ENCODE measurements at regions not wholly inside any gene's neighbourhood (a gene's known extent, or its start where the extent isn't known, plus 50 kb on each side); places are given as distances from the start of the nearest gene placed in this dataset.

DNA sequence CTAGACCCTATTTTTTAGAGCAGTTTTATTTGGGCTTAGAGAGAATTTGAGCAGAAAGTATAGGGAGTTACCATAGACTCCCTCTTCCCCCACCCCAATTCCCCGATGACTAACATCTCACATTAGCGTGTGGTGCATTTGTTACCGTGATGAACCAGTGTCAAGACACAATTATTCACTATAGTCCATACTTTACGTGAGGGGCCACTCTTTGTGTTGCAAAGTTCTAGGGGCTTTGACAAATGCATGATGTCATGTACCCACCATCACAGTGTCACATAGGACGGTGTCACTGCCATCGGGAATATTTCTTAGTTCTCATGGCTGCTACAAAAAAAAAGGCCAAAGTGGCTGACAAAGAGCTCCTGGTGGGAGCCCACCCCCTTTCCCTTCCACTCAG is 119.1 kb downstream of the PHETA1 start:
- Mint-ChIP-seq H3K27me3 (ENCODE audit: unreplicated experiment) (peaks cover 2% of the 10 kb centered on the region), H3K36me3 (ENCODE audit: unreplicated experiment) (no peaks in the 10 kb centered on the region), H3K9me3 (ENCODE audit: unreplicated experiment) (peaks cover 5% of the 10 kb centered on the region), H3K27ac (ENCODE audit: unreplicated experiment) (no peak overlapping the region), H3K4me3 (ENCODE audit: unreplicated experiment) (no peak overlapping the region), H3K4me1 (ENCODE audit: unreplicated experiment) (no peaks in the 10 kb centered on the region)
- TF ChIP-seq CTCF (IDR thresholded peaks at IDR 0.05): no peak
- no peak for DNase-seq (ENCODE audit: extremely low spot score, unreplicated experiment)

- DNase-seq (ENCODE audit: extremely low spot score, unreplicated experiment): no peak
- no peak for TF ChIP-seq CTCF (IDR thresholded peaks at IDR 0.05)
- H3K27me3 Mint-ChIP-seq (ENCODE audit: unreplicated experiment): peaks cover 2% of the 10 kb centered on the region
- H3K4me3 Mint-ChIP-seq (ENCODE audit: unreplicated experiment): no peak overlapping the region
- H3K36me3 Mint-ChIP-seq (ENCODE audit: unreplicated experiment): no peaks in the 10 kb centered on the region
- no peaks in the 10 kb centered on the region for H3K4me1 Mint-ChIP-seq (ENCODE audit: unreplicated experiment)
- H3K9me3 Mint-ChIP-seq (ENCODE audit: unreplicated experiment): peaks cover 5% of the 10 kb centered on the region
- no peak overlapping the region for H3K27ac Mint-ChIP-seq (ENCODE audit: unreplicated experiment)
Measured at GRCh38 chr12:111249018-111249370, 119.9 kb downstream of the PHETA1 start.

DNA sequence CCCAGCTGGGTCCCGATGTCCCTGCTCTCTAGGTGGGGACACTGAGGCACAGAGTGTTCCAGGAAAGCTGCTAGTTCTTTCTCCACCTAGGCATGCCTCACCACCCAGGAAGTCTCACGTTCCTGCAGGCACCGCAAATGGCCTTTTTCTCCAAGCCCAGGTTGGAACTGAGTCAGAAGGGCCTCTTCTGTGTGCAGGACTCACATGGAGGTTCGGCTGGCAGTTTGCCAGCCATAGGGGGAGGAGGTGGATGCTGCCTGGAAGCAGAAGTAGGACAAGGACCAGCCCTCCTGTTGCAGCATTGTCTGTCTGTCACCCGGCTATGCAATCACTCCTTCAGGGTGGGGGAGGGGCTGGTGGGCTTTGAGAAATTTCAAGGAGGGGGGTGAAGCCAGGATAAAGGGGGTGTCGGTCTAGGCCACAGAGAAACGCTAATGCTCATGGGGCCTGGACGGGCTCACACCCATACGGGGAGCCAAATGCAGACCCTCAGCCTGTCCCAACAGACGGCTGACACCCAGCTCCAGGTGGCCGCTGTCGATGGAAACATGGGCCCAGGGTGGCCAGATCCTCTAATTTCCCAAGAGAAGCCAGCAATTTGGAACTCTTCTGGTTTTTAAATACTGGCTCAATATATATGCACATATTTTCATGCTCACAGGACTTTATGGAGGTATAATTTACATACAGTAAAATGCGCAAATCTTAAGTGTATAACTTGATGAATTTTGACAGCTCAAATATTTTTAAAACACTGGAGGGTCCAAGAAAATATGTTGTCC is 120.5 kb downstream of the PHETA1 start:
- H3K9me3 Mint-ChIP-seq (ENCODE audit: unreplicated experiment): peaks cover 5% of the 10 kb centered on the region
- H3K36me3 Mint-ChIP-seq (ENCODE audit: unreplicated experiment): no peaks in the 10 kb centered on the region
- H3K27me3 Mint-ChIP-seq (ENCODE audit: unreplicated experiment): peaks cover under 1% of the 10 kb centered on the region
- TF ChIP-seq CTCF (IDR thresholded peaks at IDR 0.05): no peak
- no peak for DNase-seq (ENCODE audit: extremely low spot score, unreplicated experiment)
- H3K4me1 Mint-ChIP-seq (ENCODE audit: unreplicated experiment): no peaks in the 10 kb centered on the region
- H3K27ac Mint-ChIP-seq (ENCODE audit: unreplicated experiment): no peak overlapping the region
- H3K4me3 Mint-ChIP-seq (ENCODE audit: unreplicated experiment): no peak overlapping the region

- Mint-ChIP-seq H3K4me1 (ENCODE audit: unreplicated experiment) (no peaks in the 10 kb centered on the region), H3K4me3 (ENCODE audit: unreplicated experiment) (no peak overlapping the region), H3K27ac (ENCODE audit: unreplicated experiment) (no peak overlapping the region), H3K27me3 (ENCODE audit: unreplicated experiment) (no peaks in the 10 kb centered on the region), H3K36me3 (ENCODE audit: unreplicated experiment) (no peaks in the 10 kb centered on the region), H3K9me3 (ENCODE audit: unreplicated experiment) (peaks cover 8% of the 10 kb centered on the region)
- DNase-seq (ENCODE audit: extremely low spot score, unreplicated experiment): no peak
- no peak for TF ChIP-seq CTCF (IDR thresholded peaks at IDR 0.05)
Measured at GRCh38 chr12:111247083-111247783, 121.7 kb downstream of the PHETA1 start.

DNA sequence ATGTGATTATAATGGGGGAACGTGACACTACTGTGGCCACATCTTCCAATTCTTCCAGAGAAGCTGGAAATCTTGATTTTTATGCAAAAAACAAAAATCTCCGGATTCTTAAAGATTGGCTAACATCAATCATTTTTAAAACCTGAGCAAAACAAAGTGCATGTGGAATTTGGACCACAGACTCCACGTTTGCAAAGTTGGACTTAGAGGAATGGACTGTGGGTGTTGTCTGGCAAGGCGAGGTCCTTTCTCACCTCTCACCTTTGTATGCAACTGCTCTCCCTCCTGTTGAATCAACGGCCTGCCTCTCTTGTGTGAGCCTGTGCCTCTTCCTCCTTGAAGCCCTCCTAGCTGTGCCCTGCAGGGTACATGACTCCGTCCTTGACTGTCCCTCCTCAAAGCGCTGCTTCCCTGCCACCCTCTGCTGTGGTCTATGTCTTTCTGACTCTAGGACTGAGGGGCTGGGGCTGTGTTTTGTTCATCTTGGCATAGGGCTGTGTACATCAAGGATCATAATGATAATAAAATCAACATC is 122.4 kb downstream of the PHETA1 start:
- no peak overlapping the region for H3K4me3 Mint-ChIP-seq (ENCODE audit: unreplicated experiment)
- no peak for TF ChIP-seq CTCF (IDR thresholded peaks at IDR 0.05)
- H3K9me3 Mint-ChIP-seq (ENCODE audit: unreplicated experiment): peaks cover 8% of the 10 kb centered on the region
- H3K27me3 Mint-ChIP-seq (ENCODE audit: unreplicated experiment): no peaks in the 10 kb centered on the region
- no peaks in the 10 kb centered on the region for H3K4me1 Mint-ChIP-seq (ENCODE audit: unreplicated experiment)
- H3K27ac Mint-ChIP-seq (ENCODE audit: unreplicated experiment): no peak overlapping the region
- no peaks in the 10 kb centered on the region for H3K36me3 Mint-ChIP-seq (ENCODE audit: unreplicated experiment)
- DNase-seq (ENCODE audit: extremely low spot score, unreplicated experiment): no peak

All from osteocyte (in vitro differentiated cells).